Stomach (tissue), 8 donors: ENCODE measurements at regions not wholly inside any gene's neighbourhood (a gene's known extent, or its start where the extent isn't known, plus 50 kb on each side); places are given as distances from the start of the nearest gene placed in this dataset.
"Not testable (repeated sequence)": the region's sequence is repeated elsewhere in the genome, so short reads cannot be mapped to it uniquely, and the experiment has no call there.

Experiments
- DNase-seq, 2 donors: peaks; one replicate each; pipeline versions ENCODE4 v3.0.0 to v3.0.0-alpha.2; 2013 to 2019
- H3K27ac ChIP-seq, 5 donors: fragments of 200-600 bp in 4 of 5; sonication (generic) in 4 of 5; one replicate each; pipeline ENCODE4 v1.5.1; 2013 to 2019; ENCODE audit warnings: mild to moderate bottlenecking in 1 of 5, moderate library complexity in 1 of 5
- H3K27me3 ChIP-seq, 3 donors: fragments of 200-600 bp; sonication (generic); one replicate each; pipeline ENCODE4 v1.5.1; 2017 to 2019; ENCODE audit warnings: mixed run types in 1 of 3
- H3K36me3 ChIP-seq, 4 donors: fragments of 200-600 bp; sonication (generic); 1 replicate in 3 of 4; 2 replicates in 1 of 4; pipeline ENCODE4 v1.5.1; 2016 to 2019
- H3K4me1 ChIP-seq, 4 donors: fragments of 200-600 bp; sonication (generic); one replicate each; pipeline ENCODE4 v1.5.1; 2016 to 2019
- H3K4me3 ChIP-seq, 4 donors: fragments of 200-600 bp; sonication (generic) in 3 of 4; one replicate each; pipeline ENCODE4 v1.5.1; 2016 to 2019; ENCODE audit warnings: mild to moderate bottlenecking in 1 of 4
- H3K9me3 ChIP-seq, 4 donors: fragments of 200-600 bp; sonication (generic); one replicate each; pipeline ENCODE4 v1.5.1; 2016 to 2019
- CTCF ChIP-seq, 7 experiments: fragments of 450-650 bp in 4 of 7; fragments of 200-600 bp in 3 of 7; sonication (generic) in 3 of 7; IDR thresholded peaks; one replicate each; pipeline ENCODE4 v1.5.1; 2016 to 2019; ENCODE audit warnings: antibody characterized with exemption in 7 of 7, control low read depth in 2 of 7, mild to moderate bottlenecking in 1 of 7
- EP300 ChIP-seq: sonication (generic); formaldehyde crosslinking; IDR thresholded peaks from one replicate; pipeline ENCODE4 v1.6.1; 2017; ENCODE audit warnings: antibody characterized with exemption
- POLR2A ChIP-seq, 4 donors: fragments of 450-650 bp; IDR thresholded peaks; one replicate each; pipeline ENCODE4 v1.6.1; 2016; ENCODE audit warnings: antibody characterized with exemption in 4 of 4, control low read depth in 2 of 4, mild to moderate bottlenecking in 1 of 4, moderate library complexity in 1 of 4
- POLR2AphosphoS5 ChIP-seq, 3 donors: sonication (generic); formaldehyde crosslinking; IDR thresholded peaks; one replicate each; pipeline ENCODE4 v1.6.1; 2016; ENCODE audit warnings: antibody characterized with exemption in 3 of 3
- WGBS, 5 donors: extraction: QIAGEN DNeasy Blood & Tissue Kit in 3 of 5; methylation state at CpG; one replicate each; pipeline versions ENCODE4 v1.1.5 to v1.1.7; 2013 to 2018; 5-methylcytosine and 5-hydroxymethylcytosine counted together
- intact Hi-C: fragments of 100-400 bp; cut with DNase I; formaldehyde crosslinking; loops from one replicate; pipeline ENCODE4 v1.15.1; 2023; ENCODE audit warnings: low total_unique reads
- donor health status: healthy with polysubstance abuse.
- donor health status: Bipolar disorder and iron deficiency.
- donor health status: healthy.

DNA sequence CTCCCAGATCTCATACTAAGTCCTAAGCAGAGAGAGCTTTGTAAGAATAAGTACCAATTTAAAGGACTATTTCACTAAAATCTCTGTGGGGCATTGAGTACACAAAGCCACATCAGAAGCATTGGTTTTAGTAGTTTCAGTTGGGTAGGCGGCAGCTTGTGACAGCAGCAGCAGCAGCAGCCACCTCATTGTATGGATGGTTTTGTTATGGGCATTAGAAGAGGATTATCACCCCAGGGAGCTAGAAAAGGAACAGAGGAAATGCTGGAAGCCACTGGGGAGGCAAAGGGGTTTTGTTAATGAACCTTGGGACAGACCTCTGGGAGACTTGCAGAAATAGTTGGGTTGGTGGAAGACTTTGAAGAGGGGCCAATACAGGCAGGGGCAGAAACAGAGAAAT lies 93.9 kb upstream of the FRMPD3 start:
- no peak for TF ChIP-seq EP300
- TF ChIP-seq CTCF (IDR thresholded peaks at IDR 0.05): no peak
- TF ChIP-seq POLR2AphosphoS5 (IDR thresholded peaks at IDR 0.05): no peak
- intact Hi-C loops: no loop called here
- Histone ChIP-seq H3K27ac (no peak overlapping the region), H3K36me3 (no peaks in the 10 kb centered on the region), H3K4me1 (peaks cover 0 to 2% (median 0%) of the 10 kb centered on the region in 4 donors), H3K9me3 (no peaks in the 10 kb centered on the region), H3K4me3 (no peak overlapping the region), H3K27me3 (peaks cover 0 to 22% (median 0%) of the 10 kb centered on the region in 3 donors)
- DNase-seq: no peak
- 31 to 75% (median 50%) methylated on average over 1 of the region's 1 CpG for WGBS, 5 donors

DNA sequence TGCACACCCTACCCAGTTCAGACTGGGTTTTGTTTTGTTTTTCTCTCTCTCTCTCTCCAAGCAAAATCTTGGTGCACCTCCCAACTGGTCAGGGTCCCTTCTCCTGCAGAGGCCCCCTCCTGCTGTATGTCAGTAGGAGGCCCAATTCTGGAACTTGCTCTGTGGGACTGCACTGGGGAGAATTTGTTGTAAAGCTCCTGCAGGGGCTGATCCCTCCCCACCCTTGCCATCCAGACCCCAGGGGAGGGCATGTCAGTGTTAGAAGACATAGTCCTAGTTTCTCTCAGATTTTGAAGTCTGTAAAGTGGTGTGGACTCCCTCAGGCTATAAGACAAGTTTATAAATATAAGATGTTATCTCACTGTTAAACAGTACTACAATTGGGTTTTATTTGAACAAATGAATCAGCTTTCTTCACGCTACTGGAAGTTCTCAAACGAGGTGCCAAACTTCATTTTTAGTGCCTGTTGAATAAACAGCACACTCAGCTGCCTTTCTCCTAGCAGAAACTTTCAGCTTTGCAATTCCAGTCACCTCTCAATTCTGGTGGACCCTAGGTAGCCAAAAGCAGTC lies 88.6 kb upstream of the FRMPD3 start:
- Histone ChIP-seq H3K36me3 (no peaks in the 10 kb centered on the region), H3K4me3 (no peak overlapping the region), H3K9me3 (no peaks in the 10 kb centered on the region), H3K4me1 (peaks cover 0 to 4% (median 0%) of the 10 kb centered on the region in 4 donors), H3K27ac (no peak overlapping the region), H3K27me3 (peaks cover 0 to 14% (median 0%) of the 10 kb centered on the region in 3 donors)
- intact Hi-C loops: no loop called here
- TF ChIP-seq POLR2A (IDR thresholded peaks at IDR 0.05) (no peak), EP300 (no peak), CTCF (IDR thresholded peaks at IDR 0.05) (no peak), POLR2AphosphoS5 (IDR thresholded peaks at IDR 0.05) (no peak)
- WGBS, 5 donors: 20 to 30% (median 23%) methylated on average over 2 of the region's 2 CpGs
- peak in 1 of 2 donors; percentile 7 for DNase-seq

DNA sequence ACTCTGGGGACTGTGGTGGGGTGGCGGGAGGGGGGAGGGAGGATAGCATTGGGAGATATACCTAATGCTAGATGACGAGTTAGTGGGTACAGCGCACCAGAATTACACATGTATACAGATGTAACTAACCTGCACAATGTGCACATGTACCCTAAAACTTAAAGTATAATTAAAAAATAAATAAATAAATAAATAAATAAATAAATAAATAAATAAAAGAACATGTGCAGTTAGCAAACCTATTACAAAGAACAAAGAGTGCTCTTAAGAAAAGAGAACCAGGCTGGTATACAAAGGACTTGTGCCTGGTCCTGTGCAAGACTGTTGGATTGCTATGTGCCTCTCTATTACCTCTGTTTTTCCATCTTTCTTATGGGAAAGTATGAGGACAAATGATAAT lies 79.3 kb upstream of the FRMPD3 start:
- H3K4me3 ChIP-seq, intact Hi-C loops, H3K27ac ChIP-seq, DNase-seq, H3K4me1 ChIP-seq, H3K36me3 ChIP-seq, H3K27me3 ChIP-seq, H3K9me3 ChIP-seq: not testable (repeated sequence)
- WGBS, 5 donors: 69 to 95% (median 82%) methylated on average over 3 of the region's 3 CpGs

- 45 to 66% (median 56%) methylated on average over 2 of the region's 2 CpGs for WGBS, 5 donors
- intact Hi-C loops: no loop called here
- no peaks in the 10 kb centered on the region for H3K4me1 ChIP-seq
- H3K27me3 ChIP-seq: no peaks in the 10 kb centered on the region
- no peak overlapping the region for H3K27ac ChIP-seq
- no peaks in the 10 kb centered on the region for H3K36me3 ChIP-seq
- TF ChIP-seq CTCF (IDR thresholded peaks at IDR 0.05): no peak
- no peak for TF ChIP-seq EP300
- no peak for TF ChIP-seq POLR2AphosphoS5 (IDR thresholded peaks at IDR 0.05)
- no peak for TF ChIP-seq POLR2A (IDR thresholded peaks at IDR 0.05)
- DNase-seq: no peak
- H3K9me3 ChIP-seq: no peaks in the 10 kb centered on the region
- H3K4me3 ChIP-seq: no peak overlapping the region
These were observed 75.3 kb upstream of the FRMPD3 start for GRCh38 chrX:107374132-107374531.

DNA sequence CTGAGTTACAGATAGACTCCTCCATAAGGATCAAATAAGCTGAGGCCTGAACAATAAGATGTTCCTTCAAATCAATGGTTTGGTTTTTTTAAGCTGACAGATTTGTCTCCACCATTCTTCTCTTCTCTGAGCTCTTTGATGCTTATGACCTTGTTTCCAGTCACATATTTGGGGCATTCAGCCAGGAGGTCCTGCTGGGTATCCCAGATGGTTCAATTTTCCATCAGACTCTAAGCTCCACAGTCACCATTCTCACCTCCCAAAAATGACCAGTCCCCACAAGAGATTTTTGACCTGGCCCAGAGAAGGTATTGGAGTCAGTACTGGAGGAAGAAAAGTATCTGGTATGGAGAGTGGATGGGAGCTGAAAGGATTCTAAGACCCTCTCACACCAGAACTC lies 74.6 kb upstream of the FRMPD3 start:
- intact Hi-C loops: no loop called here
- TF ChIP-seq POLR2A (IDR thresholded peaks at IDR 0.05): no peak
- no peak for TF ChIP-seq CTCF (IDR thresholded peaks at IDR 0.05)
- no peak for TF ChIP-seq EP300
- no peak for TF ChIP-seq POLR2AphosphoS5 (IDR thresholded peaks at IDR 0.05)
- no peaks in the 10 kb centered on the region for H3K36me3 ChIP-seq
- no peak for DNase-seq
- H3K9me3 ChIP-seq: no peaks in the 10 kb centered on the region
- H3K4me3 ChIP-seq: no peak overlapping the region
- no peaks in the 10 kb centered on the region for H3K4me1 ChIP-seq
- H3K27ac ChIP-seq: no peak overlapping the region
- no peaks in the 10 kb centered on the region for H3K27me3 ChIP-seq

GRCh38 chrX:107376186-107376585 lies 73.3 kb upstream of the FRMPD3 start:
- intact Hi-C loops, H3K27me3 ChIP-seq, H3K27ac ChIP-seq, H3K4me1 ChIP-seq, H3K9me3 ChIP-seq, DNase-seq, H3K4me3 ChIP-seq, H3K36me3 ChIP-seq: not testable (repeated sequence)
